IPS-NIHi7 (cell line): ENCODE measurements at regions not wholly inside any gene's neighbourhood (a gene's known extent, or its start where the extent isn't known, plus 50 kb on each side); places are given as distances from the start of the nearest gene placed in this dataset.

Source experiments
- DNase-seq: peaks from one replicate; pipeline ENCODE4 v3.0.0; 2012; ENCODE audit warnings: mixed read lengths; ENCODE audit errors: extremely low spot score

- DNase-seq: no peak
These were observed 308.8 kb downstream of the BRINP2 start for GRCh38 chr1:177479600-177479999.

- DNase-seq: no peak
These were observed 305.9 kb downstream of the BRINP2 start for GRCh38 chr1:177476676-177477075.

GRCh38 chr1:177472567-177472966 is 301.8 kb downstream of the BRINP2 start:
- DNase-seq: no peak

GRCh38 chr1:177471244-177471643 is 300.5 kb downstream of the BRINP2 start:
- no peak for DNase-seq

GRCh38 chr1:177469519-177469918 is 298.8 kb downstream of the BRINP2 start:
- no peak for DNase-seq

- DNase-seq: no peak
These were observed 295.5 kb downstream of the BRINP2 start for GRCh38 chr1:177466286-177466685.

GRCh38 chr1:177464686-177465085 is 293.9 kb downstream of the BRINP2 start:
- DNase-seq: no peak

GRCh38 chr1:177451191-177451590 is 280.4 kb downstream of the BRINP2 start:
- DNase-seq: no peak

GRCh38 chr1:177448652-177449357 is 278.0 kb downstream of the BRINP2 start:
- no peak for DNase-seq

GRCh38 chr1:177448036-177448615 is 277.4 kb downstream of the BRINP2 start:
- DNase-seq: no peak

- DNase-seq: no peak
These were observed 274.4 kb downstream of the BRINP2 start for GRCh38 chr1:177444997-177445746.

- no peak for DNase-seq
These were observed 272.2 kb downstream of the BRINP2 start for GRCh38 chr1:177443003-177443402.

- DNase-seq: no peak
These were observed 271.8 kb downstream of the BRINP2 start for GRCh38 chr1:177442584-177442983.

GRCh38 chr1:177441281-177441680 is 270.5 kb downstream of the BRINP2 start:
- no peak for DNase-seq

GRCh38 chr1:177440821-177441220 is 270.1 kb downstream of the BRINP2 start:
- no peak for DNase-seq

- DNase-seq: no peak
These were observed 268.5 kb downstream of the BRINP2 start for GRCh38 chr1:177439301-177439700.

- DNase-seq: no peak
These were observed 264.6 kb downstream of the BRINP2 start for GRCh38 chr1:177435364-177435763.

GRCh38 chr1:177432897-177433296 is 262.1 kb downstream of the BRINP2 start:
- DNase-seq: no peak

- DNase-seq: no peak
These were observed 260.4 kb downstream of the BRINP2 start for GRCh38 chr1:177431123-177431522.

- no peak for DNase-seq
These were observed 258.5 kb downstream of the BRINP2 start for GRCh38 chr1:177429234-177429633.

GRCh38 chr1:177427811-177428210 is 257.1 kb downstream of the BRINP2 start:
- no peak for DNase-seq

- no peak for DNase-seq
These were observed 255.7 kb downstream of the BRINP2 start for GRCh38 chr1:177426497-177426896.

- no peak for DNase-seq
These were observed 254.4 kb downstream of the BRINP2 start for GRCh38 chr1:177425199-177425598.
